Ureter (tissue), 1 donor: ENCODE measurements at regions not wholly inside any gene's neighbourhood (a gene's known extent, or its start where the extent isn't known, plus 50 kb on each side); places are given as distances from the start of the nearest gene placed in this dataset.
"Not testable (repeated sequence)": the region's sequence is repeated elsewhere in the genome, so short reads cannot be mapped to it uniquely, and the experiment has no call there.

Source experiments
- DNase-seq: peaks from one replicate; pipeline ENCODE4 v3.0.0-alpha.2; 2020; ENCODE audit warnings: low spot score
- donor health status: DM: yes; HTN: yes; CAD: no.

DNA sequence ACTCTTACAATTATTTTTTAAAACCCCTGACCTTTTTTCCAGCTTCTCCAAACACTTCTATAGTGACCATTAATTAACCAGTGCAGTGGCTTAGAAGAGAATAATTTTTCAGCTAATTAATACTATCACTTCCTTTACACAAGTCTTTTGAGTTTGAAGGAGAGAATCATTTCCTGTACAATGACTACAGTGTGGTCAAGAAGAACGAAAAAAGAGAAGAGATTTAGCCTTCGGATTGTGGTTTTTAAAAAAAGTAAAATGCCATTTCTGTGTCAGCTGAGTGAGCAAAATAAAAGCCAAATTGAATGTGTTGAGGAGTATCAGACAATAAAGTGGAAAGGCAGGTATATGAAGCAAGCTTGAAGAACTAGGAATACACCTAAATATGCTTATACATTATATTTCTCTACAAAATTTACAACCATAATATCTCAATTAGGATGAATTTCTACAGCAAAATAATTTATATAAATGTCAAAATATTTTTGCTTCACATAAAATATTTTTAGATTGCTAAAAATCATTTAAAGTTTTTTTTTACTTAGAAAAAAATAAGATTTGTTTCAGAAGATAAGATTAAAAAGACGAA, 1155.2 kb upstream of the CNTN5 start:
- no peak for DNase-seq

DNA sequence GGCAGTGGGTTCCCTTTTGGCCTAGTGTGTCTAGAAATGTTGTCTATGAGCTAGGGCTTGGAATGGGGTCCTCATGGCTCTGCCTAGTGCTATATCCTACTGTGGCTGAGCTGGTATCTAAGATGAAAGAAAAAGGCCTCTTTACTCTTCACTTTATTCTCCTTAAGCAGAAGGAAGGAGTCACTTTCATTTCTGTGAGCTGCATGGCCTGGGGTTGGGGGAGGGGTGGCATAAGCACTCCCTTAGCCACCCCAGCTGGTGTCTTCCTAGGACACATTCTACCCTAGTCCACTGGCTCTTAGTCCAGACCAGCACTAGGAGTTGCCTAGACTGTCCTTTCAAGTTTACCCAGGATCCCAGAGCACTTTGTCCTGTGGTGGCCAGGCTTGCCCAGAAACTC, 1148.9 kb upstream of the CNTN5 start:
- no peak for DNase-seq

DNA sequence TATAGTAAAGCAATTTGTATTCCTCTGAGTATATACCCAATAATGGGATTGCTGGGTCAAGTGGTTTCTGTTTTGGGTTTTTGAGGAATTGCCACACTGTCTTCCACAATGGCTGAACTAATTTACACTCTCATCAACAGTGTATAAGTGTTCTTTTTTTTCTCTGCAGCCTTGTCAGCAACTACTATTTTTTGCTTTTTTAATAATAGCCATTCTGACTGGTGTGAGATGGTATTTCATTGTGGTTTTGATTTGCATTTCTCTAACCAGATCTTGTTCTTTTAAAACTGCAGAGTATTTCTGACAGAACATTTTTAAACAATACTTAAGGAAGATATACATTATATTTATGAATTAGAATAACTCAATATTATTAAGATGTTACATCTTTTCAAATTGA, 1140.5 kb upstream of the CNTN5 start:
- DNase-seq: no peak

DNA sequence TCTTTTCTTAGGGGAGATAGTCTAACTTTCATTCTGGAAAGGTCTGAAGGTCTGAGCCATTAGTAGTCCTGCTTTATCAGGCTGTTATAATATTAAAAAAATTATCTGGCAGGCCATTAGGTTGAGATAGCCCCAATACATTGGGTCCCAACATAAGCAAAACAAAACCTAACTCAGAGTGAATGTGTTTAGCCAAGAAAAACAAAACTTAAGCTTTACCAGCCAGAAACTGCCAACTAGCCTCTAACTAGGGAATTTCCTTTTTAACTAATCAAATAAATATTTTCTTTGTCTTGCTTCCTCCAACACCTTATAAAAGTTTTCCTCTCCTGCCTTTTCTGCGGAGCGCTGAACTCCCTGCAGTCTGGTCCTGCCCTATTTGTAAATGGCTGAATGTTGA, 1137.7 kb upstream of the CNTN5 start:
- no peak for DNase-seq

DNA sequence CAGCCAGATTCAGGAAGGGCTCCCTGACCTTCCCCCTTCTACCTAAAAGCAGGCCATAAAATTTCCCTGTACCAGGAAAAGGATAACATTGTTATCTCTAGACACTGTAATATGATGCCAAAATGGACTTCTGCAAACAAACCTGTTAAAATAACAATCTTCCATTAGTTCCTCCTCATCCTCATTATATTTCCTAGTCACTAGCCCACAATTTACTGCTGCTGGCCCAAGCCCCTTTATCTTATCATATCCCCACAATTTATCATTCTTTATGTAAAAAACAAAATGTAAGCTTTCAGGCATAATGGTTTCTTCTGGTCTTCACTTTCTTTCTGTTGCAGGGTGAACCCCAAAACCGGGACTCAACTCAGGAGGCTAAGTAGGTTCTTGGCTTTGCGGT, 1132.1 kb upstream of the CNTN5 start:
- no peak for DNase-seq

DNA sequence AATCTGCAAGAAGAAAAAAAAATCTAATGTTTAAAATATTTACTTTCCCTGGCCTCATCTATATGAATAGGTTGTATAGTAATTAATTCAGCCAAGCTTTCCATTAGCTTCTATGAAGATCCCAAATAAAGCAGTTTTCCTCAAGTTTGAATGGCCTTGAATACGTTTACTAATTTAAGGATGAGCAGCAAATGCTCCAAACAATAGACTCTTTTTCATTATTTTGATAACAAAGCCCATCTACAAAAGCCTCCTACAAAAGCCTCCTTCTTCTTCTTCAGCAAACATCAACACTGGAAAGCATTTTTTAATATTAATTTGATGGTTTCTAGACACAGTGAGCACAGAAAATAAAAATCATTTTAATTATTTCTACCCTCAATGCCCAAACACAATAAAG, 1130.3 kb upstream of the CNTN5 start:
- DNase-seq: no peak

DNA sequence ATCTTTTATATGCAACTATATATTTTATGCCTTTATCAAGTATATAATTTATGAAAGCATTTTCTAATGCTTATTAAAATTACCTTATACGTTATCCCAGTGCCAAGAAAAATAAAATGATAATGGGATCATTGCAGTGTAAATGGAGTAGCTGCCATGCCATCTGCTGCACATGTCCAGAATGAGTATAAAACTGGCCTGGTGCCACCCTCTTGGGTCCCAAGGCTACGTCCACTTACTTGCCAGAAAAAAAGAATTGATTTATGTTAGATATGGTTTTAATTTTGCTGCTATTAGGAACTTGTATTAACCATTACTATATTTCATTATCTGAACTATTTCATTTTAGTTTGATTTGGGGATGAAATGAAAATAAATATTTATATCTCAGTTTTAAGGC, 1127.1 kb upstream of the CNTN5 start:
- no peak for DNase-seq

DNA sequence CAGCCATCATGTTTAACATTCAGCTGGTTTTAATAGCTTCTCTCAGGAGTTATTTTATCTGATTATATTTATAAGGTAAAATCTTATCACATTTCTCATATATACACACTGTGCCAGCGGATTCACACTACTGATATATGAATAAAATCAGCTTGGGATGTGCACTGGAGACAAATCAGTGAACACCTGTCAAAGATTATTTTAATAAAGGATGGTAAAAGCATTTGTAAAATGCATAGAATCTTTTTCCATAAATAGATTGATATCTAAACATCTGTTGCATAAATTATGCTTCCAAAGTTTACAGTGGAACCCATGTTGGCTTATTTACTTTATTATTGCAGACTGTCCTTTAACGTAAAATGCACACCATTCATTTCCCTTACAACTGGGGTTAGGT, 1125.8 kb upstream of the CNTN5 start:
- DNase-seq: no peak

DNA sequence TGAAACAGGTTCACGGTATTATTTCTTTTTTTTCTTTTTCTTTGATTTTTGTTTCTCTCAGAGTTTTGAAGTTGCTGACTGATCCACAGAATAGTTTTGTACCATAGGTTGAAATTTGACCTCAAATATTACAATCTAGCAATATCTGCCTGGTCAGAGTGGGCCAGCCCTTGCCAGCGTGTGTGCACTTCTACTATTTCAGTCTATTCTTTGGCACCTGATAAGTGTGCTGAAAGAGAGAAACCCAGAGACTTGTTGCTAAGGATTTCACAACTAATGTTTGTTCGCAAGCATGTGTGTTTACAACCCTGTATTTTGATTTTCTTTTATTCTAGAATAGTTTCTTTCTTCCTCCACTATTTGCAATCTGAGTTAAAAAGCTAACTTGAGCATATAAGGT, 1125.2 kb upstream of the CNTN5 start:
- no peak for DNase-seq

DNA sequence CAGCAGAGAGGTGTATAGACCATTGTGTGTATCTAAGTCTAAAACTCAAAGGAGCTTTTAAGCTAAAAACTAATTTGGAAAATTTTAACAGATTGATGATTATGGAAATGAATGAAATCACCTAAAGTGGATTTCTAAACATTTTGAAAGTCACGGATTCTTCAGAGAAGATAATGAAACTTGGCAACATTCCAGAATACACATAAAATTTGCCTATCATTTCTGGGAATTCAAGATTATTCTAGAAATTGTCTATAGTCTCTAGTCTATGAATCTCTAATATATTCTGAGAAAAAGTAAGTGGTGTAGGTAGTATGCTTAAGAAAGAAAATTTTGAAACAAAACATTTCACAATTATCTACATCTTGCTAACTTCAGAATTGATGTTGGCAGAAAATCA, 1117.9 kb upstream of the CNTN5 start:
- DNase-seq: no peak

DNA sequence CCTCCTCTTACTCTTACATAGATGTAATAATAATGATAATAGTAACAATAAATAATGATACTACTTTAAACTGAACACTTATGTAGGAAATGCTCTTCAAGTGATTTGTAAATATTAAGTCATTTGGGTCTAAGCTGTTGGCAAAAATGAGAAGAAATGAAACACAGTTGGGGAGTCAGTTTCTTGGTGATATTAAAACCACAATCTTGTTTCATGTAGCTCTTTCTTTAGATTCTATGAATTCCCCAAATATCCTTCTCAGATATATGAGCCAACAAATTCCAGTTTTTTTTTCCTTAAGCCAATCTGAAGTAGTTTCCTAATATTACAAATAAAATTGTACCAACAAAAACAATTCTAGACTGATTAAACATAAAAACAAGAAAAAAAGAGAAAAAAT, 1115.6 kb upstream of the CNTN5 start:
- no peak for DNase-seq

DNA sequence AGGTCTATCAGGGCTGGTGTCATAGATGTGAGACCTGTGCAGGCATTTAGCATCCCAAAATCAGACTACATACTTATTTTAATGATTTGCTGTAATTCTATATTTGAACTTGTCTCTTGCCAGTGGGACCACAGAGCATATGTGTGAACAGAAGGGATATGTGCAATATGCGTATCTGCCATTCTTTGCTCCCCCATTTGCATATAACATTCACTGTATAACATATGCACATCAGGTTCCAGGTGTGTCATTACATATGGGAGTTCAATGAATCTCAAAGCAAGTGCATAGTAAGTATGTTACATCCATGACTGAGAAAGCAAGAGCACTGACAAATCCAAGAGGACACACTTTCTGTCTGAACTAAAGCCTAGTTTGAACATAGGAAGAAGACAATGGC, 1115.1 kb upstream of the CNTN5 start:
- no peak for DNase-seq

DNA sequence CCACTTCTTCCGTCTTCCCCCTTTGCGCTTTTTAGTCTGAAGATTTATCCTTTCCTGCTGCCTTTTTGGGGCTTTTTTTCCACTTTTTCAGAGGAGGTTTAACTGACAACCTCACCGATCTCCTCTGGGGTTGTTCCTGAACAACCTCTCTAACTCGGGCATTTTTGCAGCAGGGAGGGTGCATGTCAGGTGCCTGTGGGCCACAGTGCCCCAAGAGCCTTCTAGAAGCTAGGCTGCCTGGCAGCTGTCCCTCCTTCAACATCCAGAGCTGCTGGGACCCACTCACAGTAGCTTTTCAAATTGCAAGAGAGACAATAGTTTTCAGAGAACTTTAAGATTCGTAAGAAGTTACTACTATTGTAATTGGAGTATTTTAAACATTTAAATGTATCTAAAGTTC, 1112.4 kb upstream of the CNTN5 start:
- DNase-seq: no peak

DNA sequence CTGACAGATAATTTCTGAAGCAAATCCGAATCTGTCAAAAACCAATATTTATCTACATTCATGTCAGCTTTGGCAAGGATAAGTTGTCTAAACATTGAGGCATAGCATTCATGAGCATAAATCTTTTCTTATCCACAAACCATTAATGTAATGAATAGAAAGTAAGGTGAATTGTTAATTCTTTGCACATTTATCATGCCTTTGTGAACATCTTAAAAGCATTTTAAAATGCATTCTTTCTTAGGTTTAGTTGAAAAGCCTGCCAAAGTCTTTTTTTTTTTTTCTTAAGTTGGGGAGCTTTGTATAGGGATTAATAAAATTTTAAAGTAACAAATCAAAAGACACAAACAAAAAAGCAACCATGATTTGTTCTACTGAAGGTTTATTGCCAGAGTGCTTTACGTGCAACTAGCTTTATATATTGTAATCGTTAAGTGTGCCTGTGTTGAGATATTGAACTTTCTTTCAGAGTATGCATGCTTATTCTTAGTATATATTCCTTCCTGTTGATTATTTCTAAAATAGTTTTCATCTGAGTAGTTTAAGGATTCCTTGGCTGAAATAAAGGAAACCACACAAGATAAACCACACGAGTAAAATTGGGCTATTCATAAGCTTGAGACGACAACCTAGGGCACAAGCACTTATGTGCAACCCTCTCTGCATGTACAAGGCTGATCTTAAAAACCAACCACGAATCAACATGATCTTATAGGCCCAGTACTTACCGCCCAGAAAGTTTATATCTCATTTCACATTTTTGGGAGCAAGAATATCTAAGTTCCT, 1110.9 kb upstream of the CNTN5 start:
- no peak for DNase-seq

DNA sequence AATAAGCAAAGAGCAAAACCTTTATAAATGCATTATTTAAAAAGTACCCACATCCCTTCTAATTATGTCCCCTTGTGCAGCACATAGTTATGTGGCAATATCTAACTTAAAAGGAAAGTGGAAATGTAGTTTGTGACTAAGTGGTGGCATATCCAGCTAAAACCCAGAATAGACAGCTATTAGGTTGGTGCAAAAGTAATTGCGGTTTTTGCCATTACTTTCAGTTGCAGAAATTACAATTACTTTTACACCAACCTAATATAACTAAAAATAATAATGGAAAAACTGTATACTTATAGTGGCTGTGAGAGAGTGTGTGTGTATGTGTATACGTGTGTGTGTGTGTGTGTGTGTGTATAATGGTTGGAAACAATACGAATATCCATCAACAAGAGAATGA, 1108.1 kb upstream of the CNTN5 start:
- no peak for DNase-seq

DNA sequence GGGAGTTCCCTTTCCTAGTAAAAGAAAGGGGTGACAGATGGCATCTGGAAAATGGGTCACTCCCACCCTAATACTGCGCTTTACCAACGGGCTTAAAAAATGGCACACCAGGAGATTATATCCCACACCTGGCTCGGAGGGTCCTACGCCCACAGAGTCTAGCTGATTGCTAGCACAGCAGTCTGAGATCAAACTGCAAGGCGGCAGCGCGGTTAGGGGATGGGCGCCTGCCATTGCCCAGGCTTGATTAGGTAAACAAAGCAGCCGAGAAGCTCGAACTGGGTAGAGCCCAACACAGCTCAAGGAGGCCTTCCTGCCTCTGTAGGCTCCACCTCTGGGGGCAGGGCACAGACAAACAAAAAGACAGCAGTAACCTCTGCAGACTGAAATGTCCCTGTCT, 1097.8 kb upstream of the CNTN5 start:
- DNase-seq: not testable (repeated sequence)

DNA sequence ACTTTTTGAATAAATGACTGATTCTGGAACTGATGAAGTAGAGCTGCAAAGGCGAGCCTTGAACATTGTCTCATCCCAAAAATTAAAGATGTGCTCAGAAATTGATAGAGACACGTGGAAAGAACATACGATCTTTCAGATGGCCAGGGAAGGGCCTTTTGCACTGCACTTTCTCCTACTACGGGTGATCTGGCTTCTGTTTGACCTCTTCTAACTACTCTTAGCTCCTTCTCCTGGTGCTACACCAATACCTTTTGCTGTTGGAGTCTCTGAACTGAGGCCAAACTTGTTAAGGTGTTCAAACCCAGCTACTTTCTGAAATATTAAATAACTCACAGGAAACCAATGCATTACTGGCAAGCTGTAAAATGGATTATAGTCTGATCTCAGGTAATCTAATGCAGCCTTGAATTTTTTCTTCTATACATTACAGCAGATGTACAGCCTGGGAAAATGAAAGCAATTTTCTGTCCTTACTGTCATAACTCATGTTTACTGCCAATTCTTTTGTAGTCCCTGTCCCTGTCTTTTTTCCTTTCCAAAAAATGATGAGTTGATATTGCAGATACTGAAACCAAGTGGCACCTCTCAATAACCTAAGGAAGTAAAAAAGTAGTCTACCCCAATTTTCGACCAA, 1086.1 kb upstream of the CNTN5 start:
- no peak for DNase-seq

DNA sequence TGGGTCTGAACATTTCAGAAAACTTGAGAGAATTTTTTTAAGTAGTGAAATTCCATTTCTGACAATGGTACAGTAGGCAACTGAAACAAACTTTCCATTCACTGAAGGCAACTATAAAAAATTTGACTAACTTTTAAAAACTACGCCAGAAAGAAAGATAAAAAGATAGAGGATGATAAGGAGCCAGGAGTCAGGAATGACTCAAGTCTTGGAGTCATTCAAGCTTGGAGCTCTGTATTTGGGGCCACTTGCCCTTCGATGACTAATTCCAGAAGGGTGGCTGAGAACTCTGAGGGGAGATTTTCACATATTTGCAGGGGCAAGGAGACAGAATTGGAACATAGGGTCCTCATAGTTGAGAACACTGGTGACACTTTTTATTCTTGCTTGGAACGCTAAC, 1083.2 kb upstream of the CNTN5 start:
- no peak for DNase-seq

DNA sequence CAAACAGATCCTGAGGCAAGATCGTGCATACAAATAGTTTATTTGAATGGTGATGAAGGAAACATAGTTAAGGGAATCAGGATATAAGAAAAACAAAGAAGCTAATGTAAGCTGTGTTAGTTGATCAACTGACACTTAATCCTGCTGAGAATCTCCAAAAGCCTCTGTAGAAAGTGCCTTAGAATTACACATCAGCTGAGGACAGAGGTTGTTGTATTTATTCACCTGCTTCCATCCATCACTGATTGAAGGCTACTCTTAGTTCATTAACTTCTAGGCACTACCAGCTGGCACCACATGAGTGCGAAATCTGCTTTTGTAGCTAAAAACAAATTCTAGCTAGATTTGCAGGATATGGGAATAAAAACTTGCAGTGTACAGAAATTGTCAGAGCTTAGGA, 1082.0 kb upstream of the CNTN5 start:
- DNase-seq: no peak

DNA sequence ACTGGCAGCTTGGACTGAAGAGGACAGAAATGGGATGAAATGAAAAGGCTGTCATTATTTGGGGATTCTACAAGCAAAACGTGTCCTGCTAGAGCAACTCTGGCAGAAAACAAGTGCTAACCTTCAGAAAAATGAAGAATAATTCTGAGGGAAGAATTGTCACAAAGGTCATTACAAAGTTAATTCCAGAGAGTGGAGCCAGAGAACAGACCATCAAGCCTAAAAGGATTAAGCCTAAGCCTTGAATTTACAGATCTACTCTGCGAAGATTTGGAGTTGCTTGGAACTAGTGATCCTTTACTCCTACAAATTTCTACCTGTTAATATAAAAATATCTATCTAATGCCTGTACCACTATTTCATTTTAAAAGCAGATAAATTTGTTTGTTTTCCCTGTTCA, 1077.3 kb upstream of the CNTN5 start:
- DNase-seq: no peak

DNA sequence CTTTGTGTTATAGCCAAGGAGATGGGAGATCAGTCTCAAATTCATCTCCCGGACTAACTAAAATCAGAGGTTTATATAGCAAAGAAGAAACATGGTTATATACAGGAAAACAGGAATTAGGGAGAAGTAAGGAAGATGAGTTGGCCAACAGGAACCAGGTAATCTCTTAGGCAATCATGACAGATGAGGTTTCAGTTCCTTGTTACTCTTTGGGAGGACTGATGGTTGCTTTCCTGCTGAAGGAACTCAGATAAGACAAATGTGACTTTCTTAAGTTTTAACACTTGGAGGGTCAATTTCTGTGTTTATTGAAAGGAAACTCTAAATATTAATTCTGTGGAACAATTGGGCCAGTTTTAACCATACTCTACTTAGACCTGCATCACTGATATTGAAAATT, 1072.0 kb upstream of the CNTN5 start:
- no peak for DNase-seq

DNA sequence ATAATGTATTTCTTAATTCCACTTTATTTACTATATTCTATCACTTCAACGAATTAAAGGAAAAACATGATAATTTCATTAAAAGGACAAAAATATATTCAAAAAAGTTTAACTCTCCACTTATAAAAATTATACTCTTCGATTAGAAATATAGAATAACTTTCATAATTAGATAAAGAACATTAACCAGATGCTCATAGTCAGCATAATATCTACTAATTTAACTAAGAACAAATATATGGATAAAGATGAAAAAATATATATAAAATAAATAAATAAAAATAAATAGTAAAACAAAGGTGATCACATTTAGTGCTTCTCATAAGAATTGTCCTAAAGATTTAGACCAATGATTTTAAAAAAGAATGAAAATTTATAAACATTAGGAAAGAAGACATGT, 1065.2 kb upstream of the CNTN5 start:
- DNase-seq: no peak

DNA sequence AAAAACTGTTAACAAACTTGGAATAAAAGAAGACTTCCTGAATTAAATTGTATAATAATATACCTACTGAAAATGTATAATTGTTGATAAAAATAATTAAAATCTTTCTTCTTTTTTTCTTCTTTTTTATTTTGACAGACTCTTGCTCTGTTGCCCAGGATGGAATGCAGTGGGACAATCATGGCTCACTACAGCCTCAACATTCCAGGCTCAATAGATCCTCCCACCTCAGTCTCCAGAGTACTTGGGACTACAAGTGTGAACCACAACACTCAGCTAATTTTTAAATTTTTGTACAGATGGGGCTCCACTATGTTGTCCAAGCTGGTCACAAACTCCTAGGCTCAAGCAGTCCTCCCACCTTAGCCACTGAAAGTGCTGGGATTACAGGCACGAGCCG, 1063.8 kb upstream of the CNTN5 start:
- no peak for DNase-seq

DNA sequence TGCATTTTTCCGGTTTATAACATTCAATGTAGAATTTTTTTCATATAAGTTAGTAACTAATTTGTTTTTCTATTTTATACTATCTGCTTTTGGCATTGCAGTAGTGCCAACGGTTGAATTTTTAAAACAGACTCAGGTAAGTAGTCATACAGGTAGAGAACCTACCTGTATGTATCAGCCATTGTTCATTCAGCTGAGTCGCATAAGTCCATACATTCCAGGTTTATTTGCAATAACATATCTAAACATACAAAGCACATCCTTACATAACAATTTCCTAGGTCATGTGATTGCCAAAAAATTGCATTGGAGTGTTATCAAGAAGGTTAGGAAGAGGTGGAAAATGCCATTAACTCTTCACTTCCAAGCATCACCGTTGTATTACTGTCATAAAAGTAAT, 1059.3 kb upstream of the CNTN5 start:
- no peak for DNase-seq
